IMR-90 (cell line): ENCODE measurements at regions not wholly inside any gene's neighbourhood (a gene's known extent, or its start where the extent isn't known, plus 50 kb on each side); places are given as distances from the start of the nearest gene placed in this dataset.

Experiments used
- ATAC-seq: fragments of 200-7000 bp; cut with Tn5 transposase; 2 replicates; pipeline ENCODE4 v1.9.1; 2020; ENCODE audit warnings: low read depth, mild to moderate bottlenecking, moderate library complexity
- BruUV-seq: library from RNA; stranded (reverse); fragments of 400-500 nt; replicated peaks from 2 replicates; lab custom pipeline; 2021; lab: Mats Ljungman, UMichigan
- CTCF ChIA-PET: fragments of 300-600 bp; formaldehyde crosslinking; extraction: SDS; loops from one replicate; lab custom pipeline; 2021; ENCODE audit warnings: antibody characterized with exemption; lab: Yijun Ruan, JAX
- POLR2A ChIA-PET: fragments of 300-600 bp; sonication (Branson Sonifier 250); formaldehyde crosslinking; loops from one replicate; lab custom pipeline; 2022; ENCODE audit warnings: antibody characterized with exemption; ENCODE audit not compliant: unreplicated experiment; lab: Charles Lee
- DNase-seq: peaks from one replicate; pipeline ENCODE4 v3.0.0; 2013
- H2AFZ ChIP-seq: replicated peaks from 2 replicates; pipeline ENCODE3; 2013; ENCODE audit warnings: low read length, mild to moderate bottlenecking; ENCODE audit not compliant: poor library complexity
- H2AK5ac ChIP-seq: 2 replicates; pipeline ENCODE4 v1.6.1; 2013; ENCODE audit warnings: low read depth, low read length, inconsistent platforms
- H2AK9ac ChIP-seq: replicated peaks from 2 replicates; pipeline ENCODE3; 2013; ENCODE audit warnings: mild to moderate bottlenecking, low read depth, low read length, moderate library complexity; ENCODE audit not compliant: poor library complexity
- H2BK120ac ChIP-seq: 2 replicates; pipeline ENCODE4 v1.6.1; 2013; ENCODE audit warnings: low read depth, low read length, inconsistent platforms
- H2BK15ac ChIP-seq: 3 replicates; pipeline ENCODE4 v1.6.1; 2013; ENCODE audit warnings: low read depth, low read length, inconsistent platforms
- H2BK20ac ChIP-seq: 2 replicates; pipeline ENCODE4 v1.6.1; 2013; ENCODE audit warnings: low read depth, mild to moderate bottlenecking, inconsistent platforms, low read length, moderate library complexity
- H2BK5ac ChIP-seq: 2 replicates; pipeline ENCODE4 v1.6.1; 2013; ENCODE audit warnings: mild to moderate bottlenecking, low read depth, low read length, inconsistent platforms; ENCODE audit not compliant: poor library complexity, severe bottlenecking
- H3K14ac ChIP-seq: replicated peaks from 2 replicates; pipeline ENCODE4 v1.6.1; 2013; ENCODE audit warnings: low read depth, low read length, inconsistent platforms
- H3K18ac ChIP-seq: 2 replicates; pipeline ENCODE4 v1.6.1; 2013; ENCODE audit warnings: low read depth, low read length, control low read depth
- H3K23ac ChIP-seq: 2 replicates; pipeline ENCODE4 v1.6.1; 2013; ENCODE audit warnings: low read depth, low read length, inconsistent platforms
- H3K27ac ChIP-seq: 2 replicates; pipeline ENCODE4 v1.5.1; 2013; ENCODE audit warnings: mild to moderate bottlenecking, control low read depth, low read length; ENCODE audit not compliant: insufficient read depth
- H3K27me3 ChIP-seq: 2 replicates; pipeline ENCODE4 v1.6.1; 2013; ENCODE audit warnings: low read length; ENCODE audit not compliant: control insufficient read depth, insufficient read depth
- H3K36me3 ChIP-seq: 2 replicates; pipeline ENCODE4 v1.6.1; 2013; ENCODE audit warnings: low read length, mixed read lengths; ENCODE audit not compliant: control insufficient read depth, insufficient read depth
- H3K4ac ChIP-seq: 2 replicates; pipeline ENCODE4 v1.6.1; 2013; ENCODE audit warnings: low read depth, low read length, inconsistent platforms
- H3K4me1 ChIP-seq: 2 replicates; pipeline ENCODE4 v1.6.1; 2013; ENCODE audit warnings: low read length, mixed read lengths; ENCODE audit not compliant: control insufficient read depth, insufficient read depth
- H3K4me2 ChIP-seq: 2 replicates; pipeline ENCODE4 v1.6.1; 2013; ENCODE audit warnings: low read depth, mild to moderate bottlenecking, control low read depth, low read length, moderate library complexity
- H3K4me3 ChIP-seq: 2 replicates; pipeline ENCODE4 v1.5.1; 2013; ENCODE audit warnings: low read depth, mild to moderate bottlenecking, control low read depth, low read length, moderate library complexity; ENCODE audit not compliant: insufficient read depth
- H3K56ac ChIP-seq: 2 replicates; pipeline ENCODE4 v1.6.1; 2013; ENCODE audit warnings: low read length, inconsistent platforms; ENCODE audit not compliant: insufficient read depth; ENCODE audit errors: extremely low read depth
- H3K79me1 ChIP-seq, 2 experiments: 2 replicates each; pipeline ENCODE4 v1.6.1; 2013; ENCODE audit warnings: low read length in 2 of 2, inconsistent platforms in 1 of 2, low read depth in 1 of 2
- H3K9ac ChIP-seq: 2 replicates; pipeline ENCODE4 v1.6.1; 2013; ENCODE audit warnings: low read depth, low read length, control low read depth
- H3K9me1 ChIP-seq: 2 replicates; pipeline ENCODE4 v1.6.1; 2013; ENCODE audit warnings: low read length, inconsistent platforms; ENCODE audit not compliant: insufficient read depth
- H3K9me3 ChIP-seq: 2 replicates; pipeline ENCODE4 v1.6.1; 2013; ENCODE audit warnings: low read length; ENCODE audit not compliant: control insufficient read depth, insufficient read depth
- H4K20me1 ChIP-seq: 2 replicates; pipeline ENCODE4 v1.6.1; 2013; ENCODE audit warnings: low read length, inconsistent platforms; ENCODE audit not compliant: insufficient read depth
- H4K5ac ChIP-seq: 2 replicates; pipeline ENCODE4 v1.6.1; 2013; ENCODE audit warnings: mild to moderate bottlenecking, low read depth, low read length, control low read depth
- H4K8ac ChIP-seq, 2 experiments: 2 replicates each; pipeline ENCODE4 v1.6.1; 2013; ENCODE audit warnings: low read depth in 2 of 2, low read length in 2 of 2, control low read depth in 1 of 2, inconsistent platforms in 1 of 2
- H4K91ac ChIP-seq: 2 replicates; pipeline ENCODE4 v1.6.1; 2013; ENCODE audit warnings: low read depth, low read length, inconsistent platforms; ENCODE audit not compliant: insufficient read depth
- CEBPB ChIP-seq: IDR thresholded peaks from 2 replicates; pipeline ENCODE4 v1.6.1; 2012; ENCODE audit warnings: low read depth, low read length, improper control_type of control experiment
- CHD1 ChIP-seq: IDR thresholded peaks from 2 replicates; pipeline ENCODE4 v1.6.1; 2012; ENCODE audit warnings: low read depth, low read length, improper control_type of control experiment
- FOS ChIP-seq: fragments of 150-350 bp; IDR thresholded peaks from 2 replicates; pipeline ENCODE4 v1.6.1; 2016; ENCODE audit warnings: low read depth, low read length
- MAFK ChIP-seq: IDR thresholded peaks from 2 replicates; pipeline ENCODE4 v1.6.1; 2012; ENCODE audit warnings: low read depth, low read length, improper control_type of control experiment
- MAZ ChIP-seq: IDR thresholded peaks from 2 replicates; pipeline ENCODE4 v1.6.1; 2012; ENCODE audit warnings: low read depth, mild to moderate bottlenecking, low read length, improper control_type of control experiment, moderate library complexity, borderline replicate concordance
- MXI1 ChIP-seq: IDR thresholded peaks from 2 replicates; pipeline ENCODE4 v1.6.1; 2012; ENCODE audit warnings: low read depth, mild to moderate bottlenecking, low read length, moderate library complexity, borderline replicate concordance
- NFE2L2 ChIP-seq: fragments of 150-350 bp; IDR thresholded peaks from 2 replicates; pipeline ENCODE4 v1.6.1; 2016; ENCODE audit warnings: low read depth, mild to moderate bottlenecking, low read length
- RAD21 ChIP-seq: IDR thresholded peaks from 2 replicates; pipeline ENCODE4 v1.6.1; 2012; ENCODE audit warnings: low read length, improper control_type of control experiment
- RCOR1 ChIP-seq: IDR thresholded peaks from 2 replicates; pipeline ENCODE4 v1.6.1; 2012; ENCODE audit warnings: mild to moderate bottlenecking, low read length, improper control_type of control experiment; ENCODE audit not compliant: insufficient replicate concordance
- WGBS, 2 experiments: methylation state at CpG; one replicate each; pipeline versions ENCODE4 v1.1.5 to v1.1.7; 2013; ENCODE audit warnings: missing lambda C conversion rate in 2 of 2; ENCODE audit not compliant: insufficient read length in 1 of 2; ENCODE audit errors: extremely low coverage in 2 of 2; 5-methylcytosine and 5-hydroxymethylcytosine counted together
- dilution Hi-C: fragments of 300-500 bp; cut with HindIII; formaldehyde crosslinking; loops from one replicate; pipeline ENCODE4 v1.14.3; 2018; ENCODE audit warnings: low sequenced_read_pairs; ENCODE audit not compliant: unreplicated experiment
- in situ Hi-C: fragments of 300-500 bp; cut with MboI; formaldehyde crosslinking; loops from 3 replicates; pipeline ENCODE4 v1.14.3; 2019; ENCODE audit warnings: low sequenced_read_pairs, inconsistent platforms, mixed read lengths
- intact Hi-C: fragments of 100-400 bp; cut with micrococcal nuclease; formaldehyde crosslinking; loops from 2 replicates; pipeline ENCODE4 v1.10.0; 2022
- TF ChIP-seq, protein P1 (sequence below): fragments of 150-350 bp; IDR thresholded peaks from 2 replicates; pipeline ENCODE4 v1.6.1; 2016; ENCODE audit warnings: low read depth, mild to moderate bottlenecking, low read length, moderate library complexity, borderline replicate concordance
- TF ChIP-seq, protein P2 (sequence below): fragments of 150-350 bp; IDR thresholded peaks from 2 replicates; pipeline ENCODE4 v1.6.1; 2017; ENCODE audit warnings: mild to moderate bottlenecking, antibody characterized with exemption, low read length, low read depth
- TF ChIP-seq, protein P3 (sequence below): conservative IDR thresholded peaks from 2 replicates; pipeline ENCODE4 v1.5.1; 2012; ENCODE audit warnings: mild to moderate bottlenecking, low read depth, low read length, improper control_type of control experiment

DNA sequence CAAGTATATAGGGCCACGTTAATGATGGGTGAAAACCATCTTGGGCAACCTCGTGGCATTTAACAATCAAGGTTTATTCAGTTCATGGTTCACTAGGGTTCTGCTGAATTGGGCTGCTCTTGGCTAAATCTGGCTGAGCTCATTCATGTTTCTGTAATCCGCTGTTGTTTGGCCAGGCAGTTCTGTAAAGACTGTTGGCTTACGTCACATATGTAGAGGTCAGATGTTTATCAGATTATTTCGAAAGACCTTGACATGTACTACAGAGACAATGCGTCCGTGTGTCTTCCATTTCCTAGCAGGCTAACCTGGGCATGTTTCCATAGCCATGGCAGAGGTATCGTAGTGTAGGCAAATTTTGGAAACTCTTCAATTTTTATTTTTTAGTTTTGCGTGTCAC, 190.0 kb upstream of the ZWINT start:
- no CpG with 5 or more reads among the region's 9 CpGs for WGBS, 2 experiments
- dilution Hi-C loops: no loop called here
- Histone ChIP-seq H3K9ac (no peak overlapping the region), H2BK15ac (no peak overlapping the region), H2AFZ (no peak overlapping the region), H2AK5ac (no peak overlapping the region), H3K9me3 (peaks cover 2% of the 10 kb centered on the region; the same call in 1 of the 2 replicates), H3K18ac (no peak overlapping the region), H2BK120ac (no peak overlapping the region), H3K27me3 (no peaks in the 10 kb centered on the region), H3K23ac (no peak overlapping the region), H3K56ac (no peak overlapping the region), H3K14ac (no peak overlapping the region), H3K4me2 (no peak overlapping the region), H3K9me1 (no peaks in the 10 kb centered on the region), H4K5ac (no peak overlapping the region), H2AK9ac (no peak overlapping the region), H3K27ac (no peak overlapping the region), H4K20me1 (no peaks in the 10 kb centered on the region), H3K79me1 (no peaks in the 10 kb centered on the region), H3K4me1 (no peaks in the 10 kb centered on the region), H4K91ac (no peak overlapping the region), H4K8ac (no peak overlapping the region), H3K36me3 (no peaks in the 10 kb centered on the region), H3K4me3 (no peak overlapping the region), H2BK20ac (no peak overlapping the region), H2BK5ac (no peak overlapping the region), H3K4ac (no peak overlapping the region)
- TF ChIP-seq, protein P1, sequence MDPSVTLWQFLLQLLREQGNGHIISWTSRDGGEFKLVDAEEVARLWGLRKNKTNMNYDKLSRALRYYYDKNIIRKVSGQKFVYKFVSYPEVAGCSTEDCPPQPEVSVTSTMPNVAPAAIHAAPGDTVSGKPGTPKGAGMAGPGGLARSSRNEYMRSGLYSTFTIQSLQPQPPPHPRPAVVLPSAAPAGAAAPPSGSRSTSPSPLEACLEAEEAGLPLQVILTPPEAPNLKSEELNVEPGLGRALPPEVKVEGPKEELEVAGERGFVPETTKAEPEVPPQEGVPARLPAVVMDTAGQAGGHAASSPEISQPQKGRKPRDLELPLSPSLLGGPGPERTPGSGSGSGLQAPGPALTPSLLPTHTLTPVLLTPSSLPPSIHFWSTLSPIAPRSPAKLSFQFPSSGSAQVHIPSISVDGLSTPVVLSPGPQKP: no peak
- TF ChIP-seq, protein P2, sequence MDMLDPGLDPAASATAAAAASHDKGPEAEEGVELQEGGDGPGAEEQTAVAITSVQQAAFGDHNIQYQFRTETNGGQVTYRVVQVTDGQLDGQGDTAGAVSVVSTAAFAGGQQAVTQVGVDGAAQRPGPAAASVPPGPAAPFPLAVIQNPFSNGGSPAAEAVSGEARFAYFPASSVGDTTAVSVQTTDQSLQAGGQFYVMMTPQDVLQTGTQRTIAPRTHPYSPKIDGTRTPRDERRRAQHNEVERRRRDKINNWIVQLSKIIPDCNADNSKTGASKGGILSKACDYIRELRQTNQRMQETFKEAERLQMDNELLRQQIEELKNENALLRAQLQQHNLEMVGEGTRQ: no peak
- TF ChIP-seq NFE2L2 (no peak), FOS (no peak), CHD1 (no peak), CEBPB (no peak), RCOR1 (no peak), MXI1 (no peak), RAD21 (no peak), MAFK (no peak), MAZ (no peak)
- TF ChIP-seq, protein P3, sequence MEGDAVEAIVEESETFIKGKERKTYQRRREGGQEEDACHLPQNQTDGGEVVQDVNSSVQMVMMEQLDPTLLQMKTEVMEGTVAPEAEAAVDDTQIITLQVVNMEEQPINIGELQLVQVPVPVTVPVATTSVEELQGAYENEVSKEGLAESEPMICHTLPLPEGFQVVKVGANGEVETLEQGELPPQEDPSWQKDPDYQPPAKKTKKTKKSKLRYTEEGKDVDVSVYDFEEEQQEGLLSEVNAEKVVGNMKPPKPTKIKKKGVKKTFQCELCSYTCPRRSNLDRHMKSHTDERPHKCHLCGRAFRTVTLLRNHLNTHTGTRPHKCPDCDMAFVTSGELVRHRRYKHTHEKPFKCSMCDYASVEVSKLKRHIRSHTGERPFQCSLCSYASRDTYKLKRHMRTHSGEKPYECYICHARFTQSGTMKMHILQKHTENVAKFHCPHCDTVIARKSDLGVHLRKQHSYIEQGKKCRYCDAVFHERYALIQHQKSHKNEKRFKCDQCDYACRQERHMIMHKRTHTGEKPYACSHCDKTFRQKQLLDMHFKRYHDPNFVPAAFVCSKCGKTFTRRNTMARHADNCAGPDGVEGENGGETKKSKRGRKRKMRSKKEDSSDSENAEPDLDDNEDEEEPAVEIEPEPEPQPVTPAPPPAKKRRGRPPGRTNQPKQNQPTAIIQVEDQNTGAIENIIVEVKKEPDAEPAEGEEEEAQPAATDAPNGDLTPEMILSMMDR: no peak
- POLR2A ChIA-PET: no interaction called here
- no TSS peak for BruUV-seq
- in situ Hi-C loops: no loop called here
- no peak for DNase-seq
- CTCF ChIA-PET: no interaction called here
- intact Hi-C loops: no loop called here
- no peak for ATAC-seq
